Right ventricle myocardium superior (tissue), 1 donor: ENCODE measurements at regions not wholly inside any gene's neighbourhood (a gene's known extent, or its start where the extent isn't known, plus 50 kb on each side); places are given as distances from the start of the nearest gene placed in this dataset.

Experiments
- ATAC-seq: fragments of 200-7000 bp; cut with Tn5 transposase; one replicate; pipeline ENCODE4 v1.9.1; 2020; ENCODE audit warnings: mild to moderate bottlenecking; ENCODE audit not compliant: poor library complexity
- DNase-seq: peaks from one replicate; pipeline ENCODE4 v3.0.0-alpha.2; 2020
- intact Hi-C: fragments of 100-400 bp; cut with DNase I; formaldehyde crosslinking; loops from one replicate; pipeline ENCODE4 v1.11.2; 2022
- donor health status: DM: no; HTN: yes; CAD: no; lungs with severe emphysema.

- ATAC-seq (no peak), DNase-seq (no peak)
- intact Hi-C loops, result no loop called here
Observed at GRCh38 chr20:50387218-50387995, 122.8 kb upstream of the PTPN1 start.

GRCh38 chr20:50387996-50388332 is 122.2 kb upstream of the PTPN1 start:
- no peak for DNase-seq
- ATAC-seq, result no peak
- intact Hi-C loops, result no loop called here

GRCh38 chr20:50388733-50389437 is 121.3 kb upstream of the PTPN1 start:
- intact Hi-C loops, result no loop called here
- no peak for ATAC-seq

GRCh38 chr20:50389438-50389807 is 120.8 kb upstream of the PTPN1 start:
- ATAC-seq (peak; percentile 90), DNase-seq (no peak)
- intact Hi-C loops, result no loop called here

More at GRCh38 chr20:50388733-50389437, 121.3 kb upstream of the PTPN1 start:
- no peak for DNase-seq

GRCh38 chr20:50389808-50390684 is 120.1 kb upstream of the PTPN1 start:
- DNase-seq (peak; percentile 42), ATAC-seq (peak; percentile 55)
- intact Hi-C loops, result no loop called here

- DNase-seq (peak; percentile 27), ATAC-seq (no peak)
- intact Hi-C loops, result no loop called here
Observed at GRCh38 chr20:50390685-50391443, 119.3 kb upstream of the PTPN1 start.

GRCh38 chr20:50391444-50392137 is 118.6 kb upstream of the PTPN1 start:
- no peak for ATAC-seq
- intact Hi-C loops, result no loop called here
- DNase-seq, result peak; percentile 9

- intact Hi-C loops, result no loop called here
- no peak for ATAC-seq
- no peak for DNase-seq
Observed at GRCh38 chr20:50392138-50392866, 117.9 kb upstream of the PTPN1 start.

GRCh38 chr20:50393242-50393641 is 116.9 kb upstream of the PTPN1 start:
- DNase-seq (no peak), ATAC-seq (no peak)
- intact Hi-C loops, result no loop called here

- intact Hi-C loops, result no loop called here
- ATAC-seq (no peak), DNase-seq (no peak)
Observed at GRCh38 chr20:50393990-50394561, 116.1 kb upstream of the PTPN1 start.

- no peak for DNase-seq
- intact Hi-C loops, result no loop called here
- ATAC-seq, result no peak
Observed at GRCh38 chr20:50394569-50394968, 115.6 kb upstream of the PTPN1 start.

- ATAC-seq (peak; percentile 82), DNase-seq (peak; percentile 92)
- intact Hi-C loops, result loop anchor here (5.0 kb wide), 2 partner anchors 67 to 203 kb away; partner anchors contain the start of gene CEBPB
Observed at GRCh38 chr20:50395251-50395729, 114.9 kb upstream of the PTPN1 start.

GRCh38 chr20:50395914-50396488 is 114.2 kb upstream of the PTPN1 start:
- ATAC-seq, result no peak
- intact Hi-C loops, result loop anchor here (5.0 kb wide), 2 partner anchors 66 to 204 kb away; partner anchors contain the start of gene CEBPB
- DNase-seq, result no peak

- DNase-seq, result no peak
- intact Hi-C loops, result loop anchor here (5.0 kb wide), 2 partner anchors 66 to 204 kb away; partner anchors contain the start of gene CEBPB
- ATAC-seq, result no peak
Observed at GRCh38 chr20:50396623-50397022, 113.6 kb upstream of the PTPN1 start.

GRCh38 chr20:50397058-50397457 is 113.1 kb upstream of the PTPN1 start:
- intact Hi-C loops, result loop anchor here (5.0 kb wide), 2 partner anchors 65 to 205 kb away; partner anchors contain the start of gene CEBPB
- no peak for ATAC-seq
- no peak for DNase-seq

GRCh38 chr20:50398064-50398463 is 112.1 kb upstream of the PTPN1 start:
- intact Hi-C loops, result loop anchor here (5.0 kb wide), 2 partner anchors 64 to 206 kb away; partner anchors contain the start of gene CEBPB
- ATAC-seq (no peak), DNase-seq (no peak)
